ENCODE measurements at regions not wholly inside any gene's neighbourhood (a gene's known extent, or its start where the extent isn't known, plus 50 kb on each side); places are given as distances from the start of the nearest gene placed in this dataset.
"Not testable (repeated sequence)": the region's sequence is repeated elsewhere in the genome, so short reads cannot be mapped to it uniquely, and the experiment has no call there.

GRCh38 chr1:173257805-173258204 lies 50.7 kb upstream of the TNFSF4 start:
- ATAC-seq (no peak), DNase-seq (no peak)
- Histone ChIP-seq H3K9me3 (peaks cover 0 to 15% of the 10 kb centered on the region in 2 donors), H3K27me3 (no peaks in the 10 kb centered on the region), H3K4me1 (no peaks in the 10 kb centered on the region), H3K27ac (no peak overlapping the region), H3K36me3 (no peaks in the 10 kb centered on the region), H3K4me3 (no peak overlapping the region)
- intact Hi-C loops (cut with DNase I), result no loop called here
- TF ChIP-seq CTCF (IDR thresholded peaks at IDR 0.05), result no peak

- Histone ChIP-seq H3K4me1 (no peaks in the 10 kb centered on the region), H3K36me3 (no peaks in the 10 kb centered on the region), H3K4me3 (no peak overlapping the region), H3K27ac (no peak overlapping the region), H3K9me3 (peaks cover 0 to 15% of the 10 kb centered on the region in 2 donors), H3K27me3 (no peaks in the 10 kb centered on the region)
- ATAC-seq (no peak), DNase-seq (peak in 1 of 4 donors; percentile 18)
- no peak for TF ChIP-seq CTCF (IDR thresholded peaks at IDR 0.05)
- intact Hi-C loops (cut with DNase I), result no loop called here
Observed at GRCh38 chr1:173258479-173259264, 51.5 kb upstream of the TNFSF4 start.

- H3K4me1 ChIP-seq; H3K27me3 ChIP-seq; H3K36me3 ChIP-seq; intact Hi-C loops (cut with DNase I); ATAC-seq; H3K27ac ChIP-seq; DNase-seq; H3K4me3 ChIP-seq: not testable (repeated sequence)
- peaks cover 0 to 15% of the 10 kb centered on the region in 2 donors for H3K9me3 ChIP-seq
Observed at GRCh38 chr1:173260329-173260728, 53.2 kb upstream of the TNFSF4 start.

- intact Hi-C loops (cut with DNase I), result no loop called here
- no peak for TF ChIP-seq CTCF (IDR thresholded peaks at IDR 0.05)
- H3K4me1 ChIP-seq, result no peaks in the 10 kb centered on the region
- no peaks in the 10 kb centered on the region for H3K36me3 ChIP-seq
- H3K4me3 ChIP-seq, result no peak overlapping the region
- H3K27ac ChIP-seq, result no peak overlapping the region
- ATAC-seq, result no peak
- no peaks in the 10 kb centered on the region for H3K27me3 ChIP-seq
- no peaks in the 10 kb centered on the region for H3K9me3 ChIP-seq
- no peak for DNase-seq
Observed at GRCh38 chr1:173266841-173267240, 59.7 kb upstream of the TNFSF4 start.

- DNase-seq (no peak), ATAC-seq (no peak)
- intact Hi-C loops (cut with DNase I), result no loop called here
- no peaks in the 10 kb centered on the region for H3K9me3 ChIP-seq
- H3K27me3 ChIP-seq, result no peaks in the 10 kb centered on the region
- H3K36me3 ChIP-seq, result no peaks in the 10 kb centered on the region
- TF ChIP-seq CTCF (IDR thresholded peaks at IDR 0.05), result no peak
- H3K4me1 ChIP-seq, result no peaks in the 10 kb centered on the region
- no peak overlapping the region for H3K4me3 ChIP-seq
- H3K27ac ChIP-seq, result no peak overlapping the region
Observed at GRCh38 chr1:173267453-173267945, 60.4 kb upstream of the TNFSF4 start.
